ENCODE measurements at regions not wholly inside any gene's neighbourhood (a gene's known extent, or its start where the extent isn't known, plus 50 kb on each side); places are given as distances from the start of the nearest gene placed in this dataset.

GRCh38 chr4:86439293-86439692 lies 79.4 kb upstream of the MAPK10 start:
- peaks cover 0 to 5% of the 10 kb centered on the region in 2 donors for H3K9me3 ChIP-seq

DNA sequence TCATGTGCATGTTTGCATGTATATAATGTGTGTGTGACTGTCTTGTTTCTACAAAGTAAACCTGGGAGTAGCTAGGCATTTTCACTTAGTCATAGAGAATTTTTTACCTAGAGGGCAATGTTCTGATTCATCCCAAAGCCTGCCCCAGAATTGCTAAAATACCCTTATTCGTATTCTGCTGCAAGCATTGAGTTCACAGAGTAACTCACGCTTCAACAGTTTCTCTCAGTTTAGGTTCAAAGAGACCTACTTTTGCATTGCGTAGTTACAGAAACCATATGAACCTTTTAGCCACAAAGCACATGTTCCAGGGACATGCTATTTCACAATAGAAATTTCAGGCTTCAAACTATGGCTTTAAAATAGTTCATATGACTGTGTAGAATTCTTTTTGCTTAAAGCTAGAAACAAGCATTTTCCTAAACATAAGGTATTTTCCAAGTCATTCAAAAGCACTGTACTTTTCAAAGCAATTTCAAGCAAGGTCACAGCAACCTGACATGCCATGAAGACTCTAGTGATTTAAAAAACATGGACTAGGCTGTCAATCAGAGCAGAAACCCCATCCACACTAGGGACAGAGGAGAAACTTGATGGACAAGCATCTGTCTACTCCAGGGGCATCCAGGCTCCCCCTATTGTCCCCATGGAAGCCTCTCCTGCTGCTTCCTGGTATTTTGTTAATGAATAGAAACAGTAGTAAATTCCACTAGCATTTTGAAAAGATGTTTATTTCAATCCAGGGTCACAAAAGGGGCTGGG lies 81.5 kb upstream of the MAPK10 start:
- no peak overlapping the region for H3K27ac ChIP-seq
- no peaks in the 10 kb centered on the region for H3K4me1 ChIP-seq
- no peaks in the 10 kb centered on the region for H3K27me3 ChIP-seq
- H3K4me3 ChIP-seq: no peak overlapping the region
- H3K9me3 ChIP-seq: peaks cover 0 to 16% of the 10 kb centered on the region in 2 donors
- TF ChIP-seq, protein P1, sequence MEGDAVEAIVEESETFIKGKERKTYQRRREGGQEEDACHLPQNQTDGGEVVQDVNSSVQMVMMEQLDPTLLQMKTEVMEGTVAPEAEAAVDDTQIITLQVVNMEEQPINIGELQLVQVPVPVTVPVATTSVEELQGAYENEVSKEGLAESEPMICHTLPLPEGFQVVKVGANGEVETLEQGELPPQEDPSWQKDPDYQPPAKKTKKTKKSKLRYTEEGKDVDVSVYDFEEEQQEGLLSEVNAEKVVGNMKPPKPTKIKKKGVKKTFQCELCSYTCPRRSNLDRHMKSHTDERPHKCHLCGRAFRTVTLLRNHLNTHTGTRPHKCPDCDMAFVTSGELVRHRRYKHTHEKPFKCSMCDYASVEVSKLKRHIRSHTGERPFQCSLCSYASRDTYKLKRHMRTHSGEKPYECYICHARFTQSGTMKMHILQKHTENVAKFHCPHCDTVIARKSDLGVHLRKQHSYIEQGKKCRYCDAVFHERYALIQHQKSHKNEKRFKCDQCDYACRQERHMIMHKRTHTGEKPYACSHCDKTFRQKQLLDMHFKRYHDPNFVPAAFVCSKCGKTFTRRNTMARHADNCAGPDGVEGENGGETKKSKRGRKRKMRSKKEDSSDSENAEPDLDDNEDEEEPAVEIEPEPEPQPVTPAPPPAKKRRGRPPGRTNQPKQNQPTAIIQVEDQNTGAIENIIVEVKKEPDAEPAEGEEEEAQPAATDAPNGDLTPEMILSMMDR (IDR thresholded peaks at IDR 0.05): no peak
- no peaks in the 10 kb centered on the region for H3K36me3 ChIP-seq
- DNase-seq (ENCODE audit: low spot score): no peak

More at GRCh38 chr4:86439293-86439692, 79.4 kb upstream of the MAPK10 start:
- no peak for DNase-seq (ENCODE audit: low spot score)
- Histone ChIP-seq H3K4me3 (no peak overlapping the region), H3K36me3 (no peaks in the 10 kb centered on the region), H3K27me3 (no peaks in the 10 kb centered on the region), H3K4me1 (no peaks in the 10 kb centered on the region), H3K27ac (no peak overlapping the region)
- TF ChIP-seq, protein P1 (IDR thresholded peaks at IDR 0.05): no peak

DNA sequence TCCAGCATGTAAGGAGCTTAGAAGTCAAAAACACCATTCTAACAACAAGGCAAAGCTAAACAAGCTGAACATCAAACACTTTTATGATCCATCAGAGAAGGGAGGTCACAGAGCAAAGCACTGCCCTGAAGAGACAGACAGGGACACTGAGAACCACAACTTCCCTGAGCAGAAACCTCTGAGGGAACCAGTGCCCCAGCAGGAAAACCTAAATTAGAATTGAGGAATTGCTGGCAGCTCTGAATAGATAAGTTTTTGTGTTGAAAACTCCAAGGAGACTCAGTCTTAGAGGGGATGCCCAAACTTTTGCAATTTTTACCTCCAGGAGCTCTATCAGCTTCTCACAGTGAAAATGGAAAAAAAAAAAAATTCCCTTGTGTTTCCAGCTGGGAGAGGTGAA lies 83.0 kb upstream of the MAPK10 start:
- Histone ChIP-seq H3K4me1 (no peaks in the 10 kb centered on the region), H3K27me3 (no peaks in the 10 kb centered on the region), H3K9me3 (peaks cover 0 to 16% of the 10 kb centered on the region in 2 donors), H3K27ac (no peak overlapping the region), H3K4me3 (no peak overlapping the region), H3K36me3 (no peaks in the 10 kb centered on the region)
- no peak for DNase-seq (ENCODE audit: low spot score)
- TF ChIP-seq, protein P1 (IDR thresholded peaks at IDR 0.05): no peak

GRCh38 chr4:86443495-86443894 lies 83.6 kb upstream of the MAPK10 start:
- no peak overlapping the region for H3K4me3 ChIP-seq
- no peak for DNase-seq (ENCODE audit: low spot score)
- peaks cover 0 to 16% of the 10 kb centered on the region in 2 donors for H3K9me3 ChIP-seq
- H3K27me3 ChIP-seq: no peaks in the 10 kb centered on the region
- no peaks in the 10 kb centered on the region for H3K36me3 ChIP-seq
- H3K27ac ChIP-seq: no peak overlapping the region
- TF ChIP-seq, protein P1 (IDR thresholded peaks at IDR 0.05): no peak
- no peaks in the 10 kb centered on the region for H3K4me1 ChIP-seq

DNA sequence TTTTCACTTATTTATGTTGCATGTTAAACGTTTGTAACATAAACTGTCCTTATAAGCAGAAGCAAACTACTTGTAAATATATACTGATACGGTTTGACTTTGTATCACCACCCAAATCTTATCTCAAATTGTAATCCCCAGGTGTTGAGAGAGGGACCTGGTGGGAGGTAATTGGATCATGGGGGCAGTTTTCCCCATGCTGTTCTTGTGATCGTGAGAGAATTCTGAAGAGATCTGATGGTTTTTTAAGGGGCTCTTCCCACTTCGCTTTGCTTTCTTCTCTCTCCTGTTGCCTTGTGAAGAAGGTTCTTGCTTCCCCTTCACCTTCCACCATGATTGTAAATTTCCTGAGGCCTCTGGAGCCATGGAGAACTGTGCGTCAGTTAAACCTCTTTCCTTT lies 87.1 kb upstream of the MAPK10 start:
- Histone ChIP-seq H3K4me1 (no peaks in the 10 kb centered on the region), H3K9me3 (peaks cover 0 to 16% of the 10 kb centered on the region in 2 donors), H3K27me3 (no peaks in the 10 kb centered on the region), H3K27ac (no peak overlapping the region), H3K36me3 (no peaks in the 10 kb centered on the region), H3K4me3 (no peak overlapping the region)
- DNase-seq (ENCODE audit: low spot score): no peak
- TF ChIP-seq, protein P1 (IDR thresholded peaks at IDR 0.05): no peak

GRCh38 chr4:86448871-86449270 lies 89.0 kb upstream of the MAPK10 start:
- no peak for DNase-seq (ENCODE audit: low spot score)
- Histone ChIP-seq H3K36me3 (no peaks in the 10 kb centered on the region), H3K27me3 (no peaks in the 10 kb centered on the region), H3K4me1 (no peaks in the 10 kb centered on the region), H3K4me3 (no peak overlapping the region), H3K27ac (no peak overlapping the region), H3K9me3 (peaks cover 0 to 16% of the 10 kb centered on the region in 2 donors)
- TF ChIP-seq, protein P1 (IDR thresholded peaks at IDR 0.05): no peak

All from right atrium auricular region (tissue), 2 donors.